G401 (cell line): ENCODE measurements at regions not wholly inside any gene's neighbourhood (a gene's known extent, or its start where the extent isn't known, plus 50 kb on each side); places are given as distances from the start of the nearest gene placed in this dataset.
"Not testable (repeated sequence)": the region's sequence is repeated elsewhere in the genome, so short reads cannot be mapped to it uniquely, and the experiment has no call there.

Source experiments
- DNase-seq: peaks from one replicate; pipeline ENCODE4 v3.0.0-alpha.2; 2015; ENCODE audit warnings: low spot score
- in situ Hi-C: cut with HindIII; loops from 2 replicates; pipeline ENCODE4 v1.10.0; 2016; ENCODE audit warnings: low sequenced_read_pairs, mixed read lengths

- no peak for DNase-seq
- in situ Hi-C loops: no loop called here
These were observed 1288.6 kb upstream of the CNTN5 start for GRCh38 chr11:97732011-97732632.

GRCh38 chr11:97738751-97739150 is 1282.0 kb upstream of the CNTN5 start:
- in situ Hi-C loops: no loop called here
- DNase-seq: no peak

DNA sequence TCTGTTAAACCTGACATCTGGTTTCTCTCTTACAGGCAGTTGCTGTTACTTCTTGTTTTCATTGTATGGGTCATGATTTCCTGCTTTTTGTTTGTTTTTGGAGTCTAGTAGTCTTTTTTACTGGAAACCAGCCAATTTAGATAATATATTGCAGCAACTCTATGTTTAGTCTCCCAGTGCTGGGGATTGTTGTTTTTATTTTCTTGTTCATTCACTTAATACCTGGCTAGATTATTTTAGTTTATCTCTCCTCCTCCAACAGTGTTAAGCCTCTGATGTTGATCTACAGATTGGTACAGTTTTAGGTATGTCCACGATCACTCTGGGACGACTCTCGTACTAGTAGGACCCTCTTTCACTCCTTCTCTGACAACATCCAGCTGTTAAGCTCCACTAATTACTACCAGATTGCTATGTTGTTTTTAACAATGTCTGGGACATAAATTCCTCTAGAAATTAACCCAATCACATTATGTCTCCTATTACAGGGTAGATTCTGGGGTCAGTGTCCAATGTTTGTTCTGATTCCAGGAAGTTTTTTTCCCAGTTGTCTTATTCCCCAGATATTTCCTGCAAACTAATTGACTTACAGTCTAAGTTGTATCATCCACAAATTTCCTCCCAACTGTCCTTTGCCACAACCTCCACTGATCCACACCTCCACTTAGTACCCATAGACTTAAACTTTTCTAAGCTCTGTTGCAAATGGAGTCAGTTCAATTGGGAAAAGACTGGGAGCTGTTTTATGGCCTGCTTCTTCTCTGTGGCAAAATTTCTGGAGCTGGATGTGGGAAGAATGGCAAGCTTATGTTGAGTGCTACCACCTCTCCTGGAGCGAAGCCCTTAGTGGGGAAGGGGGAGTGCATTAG is 1280.6 kb upstream of the CNTN5 start:
- no peak for DNase-seq

DNA sequence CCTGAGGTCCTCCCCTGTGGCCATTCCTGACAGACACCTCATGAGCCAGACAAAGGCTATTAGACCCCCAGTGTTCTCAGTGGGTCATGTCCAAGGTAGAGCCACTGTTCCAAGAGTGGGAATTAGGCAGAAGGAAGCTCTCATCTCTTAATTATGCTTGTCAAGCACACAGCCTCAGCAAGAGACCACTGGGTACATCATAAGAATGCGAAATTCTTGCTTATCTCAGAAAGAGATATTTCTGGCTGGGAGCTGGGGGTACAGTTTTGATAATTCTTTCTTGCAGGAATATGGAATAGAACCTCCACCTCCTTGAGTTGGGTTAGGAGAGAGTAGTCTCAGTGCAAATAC is 1280.0 kb upstream of the CNTN5 start:
- no peak for DNase-seq
- in situ Hi-C loops: no loop called here

More for the DNA sequence above, 1280.6 kb upstream of the CNTN5 start:
- in situ Hi-C loops: no loop called here

- DNase-seq: no peak
- in situ Hi-C loops: no loop called here
These were observed 1278.0 kb upstream of the CNTN5 start for GRCh38 chr11:97742717-97743116.

GRCh38 chr11:97743205-97743742 is 1277.5 kb upstream of the CNTN5 start:
- in situ Hi-C loops: no loop called here
- DNase-seq: no peak

DNA sequence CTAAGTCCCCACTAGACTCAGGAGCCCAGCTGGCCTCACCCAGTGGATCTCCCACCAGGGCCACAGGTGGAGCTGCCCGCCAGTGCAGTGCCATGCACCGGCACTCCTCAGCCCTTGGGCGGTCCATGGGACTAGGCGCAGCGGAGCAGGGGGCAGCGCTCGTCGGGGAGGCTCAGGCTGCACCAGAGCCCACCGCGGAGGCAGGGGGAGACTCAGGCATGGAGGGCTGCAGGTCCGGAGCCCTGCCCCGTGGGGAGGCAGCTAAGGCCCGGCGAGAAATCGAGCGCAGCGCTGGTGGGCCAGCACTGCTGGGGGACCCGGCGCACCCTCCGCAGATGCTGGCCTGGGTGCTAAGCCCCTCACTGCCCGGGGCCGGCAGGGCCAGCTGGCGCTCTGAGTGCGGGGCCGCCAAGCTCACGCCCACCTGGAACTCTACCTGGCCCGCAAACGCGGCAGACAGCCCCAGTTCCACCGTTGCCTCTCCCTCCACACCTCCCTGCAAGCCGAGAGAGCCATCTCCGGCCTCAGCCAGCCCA is 1275.2 kb upstream of the CNTN5 start:
- DNase-seq: no peak
- in situ Hi-C loops: no loop called here

DNA sequence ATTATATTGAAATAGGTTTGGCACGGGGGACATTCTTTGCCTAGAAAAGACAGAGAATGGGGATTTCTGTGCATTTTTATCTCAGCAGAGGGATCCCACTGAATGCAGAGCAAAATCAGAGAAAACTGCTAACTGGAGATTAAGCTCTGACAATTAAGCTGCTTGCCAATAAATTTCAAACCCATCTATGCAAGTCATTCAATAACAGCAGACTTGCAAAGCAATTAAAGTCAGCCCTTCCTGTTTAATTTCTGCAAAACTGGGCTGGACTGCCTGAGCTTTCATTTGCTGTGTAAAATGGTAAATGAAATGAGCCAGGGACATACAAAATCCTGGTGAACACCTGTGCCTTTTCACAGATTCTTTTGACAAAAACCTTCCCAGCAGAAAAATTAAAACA is 1273.9 kb upstream of the CNTN5 start:
- no peak for DNase-seq
- in situ Hi-C loops: no loop called here

- in situ Hi-C loops: no loop called here
- DNase-seq: no peak
These were observed 1269.3 kb upstream of the CNTN5 start for GRCh38 chr11:97751405-97751804.

DNA sequence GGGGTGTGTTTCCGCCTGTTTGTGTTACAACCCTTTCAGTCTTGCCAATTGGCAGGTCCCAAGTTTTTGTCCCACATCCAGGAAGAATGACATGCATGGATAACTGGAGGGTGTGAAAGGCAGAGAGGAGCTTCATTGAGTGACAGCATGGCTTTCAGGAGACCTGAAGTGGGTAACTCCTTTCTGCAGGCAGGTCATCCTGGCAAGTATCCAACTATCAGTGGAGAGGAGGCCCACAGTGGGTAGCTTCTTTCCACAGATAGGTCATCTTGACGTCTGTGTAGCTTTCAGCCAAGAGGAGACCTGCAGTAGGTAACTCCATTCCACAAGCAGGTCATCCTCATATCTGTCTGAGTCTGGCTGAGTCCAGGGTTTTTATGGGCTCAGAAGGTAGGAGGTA is 1268.8 kb upstream of the CNTN5 start:
- DNase-seq: no peak
- in situ Hi-C loops: no loop called here

GRCh38 chr11:97754976-97755375 is 1265.8 kb upstream of the CNTN5 start:
- in situ Hi-C loops: no loop called here
- no peak for DNase-seq

- in situ Hi-C loops: no loop called here
- DNase-seq: no peak
These were observed 1264.0 kb upstream of the CNTN5 start for GRCh38 chr11:97756571-97757335.

DNA sequence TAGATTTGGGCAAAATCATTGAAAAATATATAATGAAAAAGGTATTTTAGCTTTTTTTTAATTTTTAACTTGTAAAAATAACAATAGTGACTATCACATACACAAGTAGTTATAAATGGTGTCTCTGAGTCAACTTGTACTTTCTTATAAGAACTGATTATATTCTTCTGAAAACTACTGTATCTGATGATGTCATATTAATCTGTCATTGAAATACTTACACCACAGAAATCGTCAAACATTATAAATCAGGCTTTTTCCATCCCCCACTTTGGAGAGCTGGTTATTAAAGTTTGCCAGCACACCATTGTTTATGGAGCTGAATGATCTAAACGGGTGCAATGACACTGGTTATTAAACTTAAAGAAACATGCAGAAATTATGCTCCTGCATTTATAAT is 1259.6 kb upstream of the CNTN5 start:
- no peak for DNase-seq

DNA sequence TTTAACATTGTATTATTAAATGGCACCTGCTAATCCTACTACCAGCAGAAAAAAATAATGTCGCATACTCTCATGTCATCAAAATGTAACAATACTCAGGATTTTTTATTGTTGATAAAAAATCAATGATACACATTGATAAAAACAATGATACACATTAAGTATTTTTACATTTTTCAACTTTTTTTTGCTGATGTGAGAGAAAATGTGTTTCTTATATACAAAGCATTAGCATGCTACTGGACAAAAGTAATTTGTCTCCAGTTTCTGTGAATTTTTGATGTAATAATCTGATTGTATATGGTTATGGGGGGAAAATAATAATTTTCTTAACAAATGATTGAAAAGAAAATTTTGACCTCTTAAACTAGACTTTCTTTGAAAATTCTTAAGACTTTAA is 1256.6 kb upstream of the CNTN5 start:
- in situ Hi-C loops: no loop called here
- no peak for DNase-seq

More for the DNA sequence above, 1259.6 kb upstream of the CNTN5 start:
- in situ Hi-C loops: no loop called here

DNA sequence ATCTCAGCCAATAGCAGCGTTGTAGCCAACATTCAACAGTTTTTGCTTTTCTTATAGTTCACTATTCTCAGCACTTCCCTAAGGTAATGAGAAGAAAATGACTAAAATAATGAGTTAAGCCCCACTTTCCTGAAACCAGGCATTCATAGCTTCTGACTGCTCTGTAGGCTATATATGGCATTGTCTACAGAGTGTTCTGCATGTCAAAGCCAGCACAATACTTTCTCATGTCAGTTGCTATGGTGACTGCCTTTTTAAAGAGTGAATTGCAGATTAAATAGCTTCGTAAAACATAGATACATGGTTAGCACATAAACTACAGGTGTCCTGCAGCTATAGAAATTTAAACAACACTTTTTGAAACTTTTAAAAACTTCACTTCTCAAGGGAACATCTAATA is 1256.1 kb upstream of the CNTN5 start:
- no peak for DNase-seq
- in situ Hi-C loops: no loop called here

DNA sequence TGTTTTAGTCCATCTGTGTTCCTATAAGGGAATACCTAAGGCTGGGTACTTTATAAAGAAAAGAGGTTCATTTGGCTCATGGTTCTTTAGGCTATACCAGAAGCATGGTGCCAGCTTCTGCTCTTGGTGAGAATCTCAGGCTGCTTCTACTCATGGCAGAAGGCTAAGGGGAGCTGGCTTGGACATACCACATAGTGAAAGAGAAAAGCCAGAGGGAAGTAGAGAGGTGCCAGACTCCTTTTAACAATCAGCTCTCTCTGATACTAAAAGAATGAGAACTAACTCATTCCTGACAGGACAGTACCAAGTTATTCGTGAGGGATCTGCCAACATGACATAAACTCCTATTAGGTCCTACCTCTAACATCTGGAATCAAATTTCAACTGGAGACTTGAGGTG is 1250.2 kb upstream of the CNTN5 start:
- in situ Hi-C loops: no loop called here
- no peak for DNase-seq

DNA sequence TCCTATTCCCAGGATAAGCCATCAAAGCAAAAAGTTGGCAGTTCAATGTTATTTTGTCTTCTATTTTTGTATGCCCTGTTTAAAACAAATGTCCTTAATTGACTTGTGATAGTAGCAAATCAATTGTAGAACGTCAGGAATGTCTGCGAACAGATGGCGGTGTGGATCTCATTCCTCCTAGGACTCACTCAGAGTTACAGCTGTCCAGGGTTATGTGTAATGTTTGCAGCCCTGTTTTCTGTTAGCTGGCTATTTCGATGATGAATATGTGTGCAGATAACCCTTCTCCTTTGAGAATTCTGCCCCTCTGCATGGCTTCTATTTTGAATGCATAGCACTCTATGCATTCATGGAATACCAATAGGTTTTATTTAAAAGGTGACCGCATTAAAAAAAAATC is 1248.0 kb upstream of the CNTN5 start:
- in situ Hi-C loops: no loop called here
- DNase-seq: no peak

- DNase-seq, in situ Hi-C loops: not testable (repeated sequence)
These were observed 1236.4 kb upstream of the CNTN5 start for GRCh38 chr11:97784388-97784787.

DNA sequence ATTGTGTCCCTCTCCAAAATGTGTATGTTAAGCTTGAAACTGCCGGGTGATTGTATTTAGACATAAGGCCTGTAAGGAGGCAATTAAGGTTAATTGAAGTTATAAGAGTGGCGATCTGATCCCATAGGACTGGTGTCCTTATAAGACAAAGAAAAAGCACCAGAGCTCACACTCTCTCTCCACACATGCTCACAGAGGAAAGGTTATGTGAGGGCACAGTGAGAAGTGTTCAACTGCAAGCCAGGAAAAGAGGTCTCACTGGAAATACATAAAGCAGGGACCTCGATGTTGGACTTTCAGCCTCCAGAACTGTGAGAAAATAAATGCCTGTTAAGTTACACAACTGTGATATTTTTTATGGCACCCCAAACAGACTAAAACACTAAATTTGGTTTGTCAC is 1233.8 kb upstream of the CNTN5 start:
- in situ Hi-C loops: no loop called here
- no peak for DNase-seq

- DNase-seq: no peak
- in situ Hi-C loops: no loop called here
These were observed 1225.9 kb upstream of the CNTN5 start for GRCh38 chr11:97794876-97795275.
